Mesendoderm (in vitro differentiated cells): ENCODE measurements at regions not wholly inside any gene's neighbourhood (a gene's known extent, or its start where the extent isn't known, plus 50 kb on each side); places are given as distances from the start of the nearest gene placed in this dataset.
A peak's percentile ranks its signal among the peaks of the same experiment; 100 is the strongest.

Source experiments
- DNase-seq: peaks from one replicate; pipeline ENCODE4 v3.0.0; 2013
- H2AK5ac ChIP-seq: 2 replicates; pipeline ENCODE4 v1.6.1; 2013; ENCODE audit warnings: low read length, inconsistent platforms
- H2BK120ac ChIP-seq: 2 replicates; pipeline ENCODE4 v1.6.1; 2013; ENCODE audit warnings: low read depth, mild to moderate bottlenecking, low read length, moderate library complexity, mixed read lengths
- H2BK15ac ChIP-seq: replicated peaks from 2 replicates; pipeline ENCODE4 v1.6.1; 2013; ENCODE audit warnings: low read depth, mild to moderate bottlenecking, moderate library complexity
- H2BK5ac ChIP-seq: 2 replicates; pipeline ENCODE4 v1.6.1; 2013; ENCODE audit warnings: low read length, inconsistent platforms
- H3K18ac ChIP-seq: 2 replicates; pipeline ENCODE4 v1.6.1; 2013; ENCODE audit warnings: mild to moderate bottlenecking, low read length, mixed read lengths
- H3K23ac ChIP-seq: one replicate; pipeline ENCODE4 v1.6.1; 2013; ENCODE audit warnings: low read length
- H3K27ac ChIP-seq: 2 replicates; pipeline ENCODE4 v1.5.1; 2013; ENCODE audit warnings: low read depth, mild to moderate bottlenecking, inconsistent platforms, low read length, moderate library complexity
- H3K27me3 ChIP-seq: 2 replicates; pipeline ENCODE4 v1.6.1; 2013; ENCODE audit warnings: low read length, control low read depth, mild to moderate bottlenecking, inconsistent platforms; ENCODE audit not compliant: insufficient read depth, poor library complexity
- H3K36me3 ChIP-seq: 2 replicates; pipeline ENCODE4 v1.6.1; 2013; ENCODE audit warnings: low read length, inconsistent platforms; ENCODE audit not compliant: control insufficient read depth, insufficient read depth
- H3K4ac ChIP-seq: one replicate; pipeline ENCODE4 v1.6.1; 2013; ENCODE audit warnings: low read depth, mild to moderate bottlenecking, low read length, moderate library complexity
- H3K4me1 ChIP-seq: 2 replicates; pipeline ENCODE4 v1.6.1; 2013; ENCODE audit warnings: low read depth, low read length, inconsistent platforms; ENCODE audit not compliant: control insufficient read depth
- H3K4me2 ChIP-seq: 2 replicates; pipeline ENCODE4 v1.6.1; 2013; ENCODE audit warnings: low read length
- H3K4me3 ChIP-seq: 2 replicates; pipeline ENCODE4 v1.5.1; 2013; ENCODE audit warnings: mild to moderate bottlenecking, low read length
- H3K56ac ChIP-seq: one replicate; pipeline ENCODE4 v1.6.1; 2013; ENCODE audit warnings: low read length
- H3K79me1 ChIP-seq: 2 replicates; pipeline ENCODE4 v1.6.1; 2013; ENCODE audit warnings: low read length, inconsistent platforms
- H3K79me2 ChIP-seq: 2 replicates; pipeline ENCODE4 v1.6.1; 2013; ENCODE audit warnings: mild to moderate bottlenecking, low read length; ENCODE audit not compliant: control insufficient read depth, insufficient read depth
- H3K9ac ChIP-seq: 2 replicates; pipeline ENCODE4 v1.6.1; 2013; ENCODE audit warnings: low read length, inconsistent platforms
- H4K5ac ChIP-seq: one replicate; pipeline ENCODE4 v1.6.1; 2013; ENCODE audit warnings: low read length
- H4K8ac ChIP-seq: one replicate; pipeline ENCODE4 v1.6.1; 2013; ENCODE audit warnings: low read depth, mild to moderate bottlenecking, control low read depth, low read length, moderate library complexity
- WGBS: extraction: QIAGEN DNeasy Blood & Tissue Kit; methylation state at CpG from one replicate; pipeline ENCODE4 v1.1.7; 2013; ENCODE audit warnings: low lambda C conversion rate, missing lambda C conversion rate; ENCODE audit not compliant: insufficient coverage; ENCODE audit errors: extremely low coverage; 5-methylcytosine and 5-hydroxymethylcytosine counted together

DNA sequence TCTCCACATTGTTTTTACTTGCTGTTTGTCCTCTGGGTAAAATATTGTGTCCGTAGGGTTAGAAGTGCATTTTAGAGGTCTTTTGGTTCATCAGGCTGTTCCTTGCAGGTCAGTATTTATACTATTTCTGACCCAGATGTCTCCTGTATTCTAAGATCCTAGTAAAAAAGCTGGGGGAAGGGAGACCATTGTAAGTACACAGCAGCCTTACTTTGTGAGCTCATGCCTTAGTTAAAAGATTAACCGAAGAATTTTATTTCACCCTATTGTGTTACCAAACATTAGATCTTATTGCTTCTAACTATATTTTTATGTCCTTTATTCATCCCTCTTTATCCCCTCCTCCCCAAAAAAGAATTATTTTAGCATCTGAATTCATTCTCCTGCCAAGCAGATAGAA, 444.1 kb upstream of the RBFOX1 start:
- DNase-seq: no peak

DNA sequence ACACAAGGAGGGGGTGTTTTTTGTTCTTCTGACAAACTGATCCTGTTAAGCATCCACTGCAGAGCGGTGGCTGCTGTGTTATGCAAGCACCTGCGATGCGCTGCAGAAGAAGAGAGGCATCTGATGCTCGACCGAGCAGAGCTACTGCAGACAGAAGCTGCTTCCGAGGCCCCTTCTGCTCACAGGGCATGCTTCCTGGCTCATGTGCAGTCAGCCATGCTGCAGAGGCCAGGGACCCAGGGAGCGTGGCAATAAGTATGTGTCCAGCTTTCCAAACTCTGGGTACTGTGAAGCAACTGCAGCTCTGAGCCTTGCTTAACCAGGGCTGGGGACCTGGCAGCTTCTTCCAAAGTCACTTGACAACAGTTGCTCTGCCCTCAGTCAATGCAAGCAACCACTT, 448.6 kb upstream of the RBFOX1 start:
- Histone ChIP-seq H3K18ac (no peak overlapping the region), H3K4me1 (no peaks in the 10 kb centered on the region), H3K79me1 (no peaks in the 10 kb centered on the region), H2BK120ac (no peak overlapping the region), H3K4ac (no peak overlapping the region), H4K5ac (no peak overlapping the region), H3K9ac (no peak overlapping the region), H4K8ac (no peak overlapping the region), H3K27me3 (no peaks in the 10 kb centered on the region), H3K4me2 (no peak overlapping the region), H3K27ac (no peak overlapping the region), H3K79me2 (no peaks in the 10 kb centered on the region), H2AK5ac (no peak overlapping the region), H2BK5ac (no peak overlapping the region), H3K56ac (no peak overlapping the region), H3K23ac (no peak overlapping the region), H3K4me3 (no peak overlapping the region), H3K36me3 (no peaks in the 10 kb centered on the region), H2BK15ac (no peak overlapping the region)
- no CpG with 5 or more reads among the region's 7 CpGs for WGBS
- no peak for DNase-seq

More for the DNA sequence above, 444.1 kb upstream of the RBFOX1 start:
- Histone ChIP-seq H3K18ac (no peak overlapping the region), H3K36me3 (no peaks in the 10 kb centered on the region), H3K79me1 (no peaks in the 10 kb centered on the region), H3K4me3 (no peak overlapping the region), H3K56ac (no peak overlapping the region), H2AK5ac (no peak overlapping the region), H3K27ac (no peak overlapping the region), H4K8ac (no peak overlapping the region), H2BK120ac (no peak overlapping the region), H3K4me1 (no peaks in the 10 kb centered on the region), H3K27me3 (no peaks in the 10 kb centered on the region), H2BK5ac (no peak overlapping the region), H3K9ac (no peak overlapping the region), H3K4ac (no peak overlapping the region), H4K5ac (no peak overlapping the region), H2BK15ac (no peak overlapping the region), H3K23ac (no peak overlapping the region), H3K4me2 (no peak overlapping the region), H3K79me2 (no peaks in the 10 kb centered on the region)
- no CpG with 5 or more reads among the region's 2 CpGs for WGBS

GRCh38 chr16:6880263-6880662, 452.4 kb upstream of the RBFOX1 start:
- no peaks in the 10 kb centered on the region for H3K27me3 ChIP-seq

DNA sequence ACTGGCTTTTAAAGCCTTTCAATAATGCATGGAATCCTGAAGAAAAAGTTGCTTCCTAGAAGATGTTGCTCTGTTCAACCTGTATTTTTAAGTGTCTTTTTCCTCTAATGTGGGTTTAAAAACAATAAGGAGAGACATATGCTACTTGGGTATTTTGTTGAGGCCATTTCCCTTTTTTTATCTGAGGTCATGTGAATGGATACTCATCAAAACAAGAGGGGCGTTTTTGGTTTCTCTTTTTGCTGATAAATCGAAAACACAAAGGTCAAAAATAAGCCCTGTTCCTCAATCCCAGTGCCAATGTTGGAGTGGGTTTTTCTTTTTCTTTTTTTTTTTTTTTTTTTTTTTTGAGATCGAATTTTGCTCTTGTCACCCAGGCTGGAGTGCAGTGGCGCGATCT, 468.0 kb upstream of the RBFOX1 start:
- H3K36me3 ChIP-seq: no peaks in the 10 kb centered on the region
- no peak overlapping the region for H4K8ac ChIP-seq
- H3K23ac ChIP-seq: no peak overlapping the region
- H2BK15ac ChIP-seq: no peak overlapping the region
- H3K56ac ChIP-seq: no peak overlapping the region
- no peaks in the 10 kb centered on the region for H3K4me1 ChIP-seq
- no peak overlapping the region for H3K4me3 ChIP-seq
- H4K5ac ChIP-seq: no peak overlapping the region
- no CpG with 5 or more reads among the region's 5 CpGs for WGBS
- no peak overlapping the region for H3K4me2 ChIP-seq
- H3K27ac ChIP-seq: no peak overlapping the region
- H3K9ac ChIP-seq: no peak overlapping the region
- H3K79me2 ChIP-seq: no peaks in the 10 kb centered on the region
- peaks cover 4% of the 10 kb centered on the region for H3K27me3 ChIP-seq
- H3K4ac ChIP-seq: no peak overlapping the region
- no peak overlapping the region for H2AK5ac ChIP-seq
- no peak for DNase-seq
- no peaks in the 10 kb centered on the region for H3K79me1 ChIP-seq
- H2BK5ac ChIP-seq: no peak overlapping the region
- H3K18ac ChIP-seq: no peak overlapping the region
- no peak overlapping the region for H2BK120ac ChIP-seq

More at GRCh38 chr16:6880263-6880662, 452.4 kb upstream of the RBFOX1 start:
- peak; percentile 14 for DNase-seq
- Histone ChIP-seq H3K4me2 (no peak overlapping the region), H3K9ac (no peak overlapping the region), H3K36me3 (no peaks in the 10 kb centered on the region), H4K8ac (no peak overlapping the region), H3K27ac (no peak overlapping the region), H2BK5ac (no peak overlapping the region), H3K79me2 (no peaks in the 10 kb centered on the region), H2AK5ac (no peak overlapping the region), H3K4me1 (no peaks in the 10 kb centered on the region), H3K4me3 (no peak overlapping the region), H3K56ac (no peak overlapping the region), H3K18ac (no peak overlapping the region), H2BK15ac (no peak overlapping the region), H2BK120ac (no peak overlapping the region), H3K79me1 (no peaks in the 10 kb centered on the region), H4K5ac (no peak overlapping the region), H3K4ac (no peak overlapping the region), H3K23ac (no peak overlapping the region)
- WGBS: no CpG with 5 or more reads among the region's 4 CpGs

DNA sequence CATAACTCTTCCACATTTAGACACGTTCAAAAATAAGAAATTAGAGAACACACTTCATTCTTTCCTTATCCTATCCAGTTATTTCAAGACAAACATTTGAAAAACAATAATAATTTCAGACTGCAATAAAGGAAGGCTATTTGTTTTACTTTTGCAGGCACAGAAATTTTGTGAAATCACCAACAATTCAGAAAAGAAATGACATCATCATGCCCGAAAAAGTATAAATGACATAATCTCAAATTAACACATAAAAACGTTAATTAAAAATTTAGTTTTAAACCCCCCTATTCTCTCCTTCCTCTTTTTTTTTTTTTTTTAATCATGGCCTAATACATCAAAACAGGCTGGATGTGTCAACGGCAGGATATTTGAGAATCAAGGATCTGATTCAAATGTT, 468.4 kb upstream of the RBFOX1 start:
- Histone ChIP-seq H4K5ac (no peak overlapping the region), H3K27me3 (peaks cover 7% of the 10 kb centered on the region), H2BK15ac (no peak overlapping the region), H3K4me1 (no peaks in the 10 kb centered on the region), H3K18ac (no peak overlapping the region), H3K4me2 (no peak overlapping the region), H3K79me1 (no peaks in the 10 kb centered on the region), H3K23ac (no peak overlapping the region), H4K8ac (no peak overlapping the region), H3K36me3 (no peaks in the 10 kb centered on the region), H3K9ac (no peak overlapping the region), H2AK5ac (no peak overlapping the region), H3K4ac (no peak overlapping the region), H3K56ac (no peak overlapping the region), H3K4me3 (no peak overlapping the region), H2BK120ac (no peak overlapping the region), H3K27ac (no peak overlapping the region), H3K79me2 (no peaks in the 10 kb centered on the region), H2BK5ac (no peak overlapping the region)
- DNase-seq: no peak
- WGBS: 100% methylated on average over 2 of the region's 4 CpGs

DNA sequence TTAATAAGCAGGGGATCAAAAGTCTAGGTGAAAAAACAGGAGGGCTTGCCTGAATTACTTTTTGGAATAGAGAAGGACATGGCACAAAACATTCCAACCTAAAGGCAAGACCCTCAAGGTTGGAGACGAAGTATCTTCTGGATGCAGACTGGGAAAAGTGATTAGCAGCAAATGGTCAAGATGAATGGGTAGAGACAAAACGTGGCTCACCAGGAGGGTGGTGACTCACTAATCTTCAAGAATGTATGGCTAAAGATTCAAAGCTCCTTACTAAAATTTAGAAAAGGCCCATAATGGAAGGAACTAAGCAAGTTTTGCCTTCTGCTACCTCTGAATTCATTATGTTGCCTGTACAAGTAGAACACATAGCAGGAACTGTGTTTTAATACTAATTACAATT, 469.5 kb upstream of the RBFOX1 start:
- H3K27ac ChIP-seq: no peak overlapping the region
- H3K9ac ChIP-seq: no peak overlapping the region
- no peak overlapping the region for H3K23ac ChIP-seq
- H3K4me2 ChIP-seq: no peak overlapping the region
- peaks cover 10% of the 10 kb centered on the region for H3K27me3 ChIP-seq
- H4K5ac ChIP-seq: no peak overlapping the region
- no peaks in the 10 kb centered on the region for H3K79me1 ChIP-seq
- no peak overlapping the region for H2AK5ac ChIP-seq
- H4K8ac ChIP-seq: no peak overlapping the region
- H3K79me2 ChIP-seq: no peaks in the 10 kb centered on the region
- no peak overlapping the region for H3K56ac ChIP-seq
- peak; percentile 74 for DNase-seq
- no peak overlapping the region for H3K4ac ChIP-seq
- no peaks in the 10 kb centered on the region for H3K36me3 ChIP-seq
- H3K18ac ChIP-seq: no peak overlapping the region
- WGBS: no CpG with 5 or more reads among the region's 2 CpGs
- H3K4me3 ChIP-seq: no peak overlapping the region
- no peak overlapping the region for H2BK120ac ChIP-seq
- no peak overlapping the region for H2BK15ac ChIP-seq
- H3K4me1 ChIP-seq: no peaks in the 10 kb centered on the region
- no peak overlapping the region for H2BK5ac ChIP-seq
